Prostate gland (tissue), 2 donors: ENCODE measurements at regions not wholly inside any gene's neighbourhood (a gene's known extent, or its start where the extent isn't known, plus 50 kb on each side); places are given as distances from the start of the nearest gene placed in this dataset.

ENCODE experiments used
- DNase-seq: peaks from one replicate; pipeline ENCODE4 v3.0.0-alpha.2; 2019; ENCODE audit warnings: low spot score
- H3K27ac ChIP-seq, 2 donors: fragments of 200-600 bp; sonication (generic); 2 replicates each; pipeline ENCODE4 v1.5.1; 2017 to 2019
- H3K27me3 ChIP-seq: fragments of 200-600 bp; sonication (generic); replicated peaks from 2 replicates; pipeline ENCODE4 v1.5.1; 2019; ENCODE audit not compliant: insufficient read depth
- H3K36me3 ChIP-seq, 2 donors: fragments of 200-600 bp; sonication (generic); 1 replicate in 1 of 2; 2 replicates in 1 of 2; pipeline versions ENCODE4 v1.5.1 to v1.8.1; 2017 to 2019
- H3K4me1 ChIP-seq: fragments of 200-600 bp; sonication (generic); replicated peaks from 2 replicates; pipeline ENCODE4 v1.5.1; 2019
- H3K4me3 ChIP-seq, 2 donors: fragments of 200-600 bp; sonication (generic); 2 replicates each; pipeline ENCODE4 v1.5.1; 2017 to 2019
- H3K9me3 ChIP-seq: fragments of 200-600 bp; sonication (generic); 2 replicates; pipeline ENCODE4 v1.5.1; 2017
- CTCF ChIP-seq, 4 experiments: fragments of 200-600 bp in 2 of 4; fragments of 450-650 bp in 2 of 4; sonication (generic) in 2 of 4; IDR thresholded peaks; 1 replicate in 3 of 4; 2 replicates in 1 of 4; pipeline ENCODE4 v1.5.1; 2016 to 2019; ENCODE audit warnings: antibody characterized with exemption in 4 of 4, mild to moderate bottlenecking in 2 of 4, moderate library complexity in 2 of 4
- POLR2A ChIP-seq: fragments of 450-650 bp; IDR thresholded peaks from one replicate; pipeline ENCODE4 v1.6.1; 2016; ENCODE audit warnings: antibody characterized with exemption, mild to moderate bottlenecking
- POLR2AphosphoS5 ChIP-seq: sonication (generic); formaldehyde crosslinking; IDR thresholded peaks from one replicate; pipeline ENCODE4 v1.6.1; 2017; ENCODE audit warnings: antibody characterized with exemption
- WGBS: methylation state at CpG from one replicate; pipeline ENCODE4 v1.1.5; 2018; 5-methylcytosine and 5-hydroxymethylcytosine counted together
- intact Hi-C: fragments of 100-400 bp; cut with DNase I; formaldehyde crosslinking; loops from one replicate; pipeline ENCODE4 v1.14.2; 2022

- Histone ChIP-seq H3K4me1 (no peaks in the 10 kb centered on the region), H3K27me3 (no peaks in the 10 kb centered on the region), H3K4me3 (no peak overlapping the region), H3K9me3 (no peaks in the 10 kb centered on the region), H3K36me3 (no peaks in the 10 kb centered on the region), H3K27ac (no peak overlapping the region)
- DNase-seq = no peak
- no peak for TF ChIP-seq POLR2AphosphoS5
- TF ChIP-seq POLR2A = no peak
- no peak for TF ChIP-seq CTCF (IDR thresholded peaks at IDR 0.05)
- WGBS = 94% methylated on average over 1 of the region's 1 CpG
- intact Hi-C loops = no loop called here
These were observed 71.3 kb upstream of the ZNF804B start for GRCh38 chr7:88688222-88688621.

DNA sequence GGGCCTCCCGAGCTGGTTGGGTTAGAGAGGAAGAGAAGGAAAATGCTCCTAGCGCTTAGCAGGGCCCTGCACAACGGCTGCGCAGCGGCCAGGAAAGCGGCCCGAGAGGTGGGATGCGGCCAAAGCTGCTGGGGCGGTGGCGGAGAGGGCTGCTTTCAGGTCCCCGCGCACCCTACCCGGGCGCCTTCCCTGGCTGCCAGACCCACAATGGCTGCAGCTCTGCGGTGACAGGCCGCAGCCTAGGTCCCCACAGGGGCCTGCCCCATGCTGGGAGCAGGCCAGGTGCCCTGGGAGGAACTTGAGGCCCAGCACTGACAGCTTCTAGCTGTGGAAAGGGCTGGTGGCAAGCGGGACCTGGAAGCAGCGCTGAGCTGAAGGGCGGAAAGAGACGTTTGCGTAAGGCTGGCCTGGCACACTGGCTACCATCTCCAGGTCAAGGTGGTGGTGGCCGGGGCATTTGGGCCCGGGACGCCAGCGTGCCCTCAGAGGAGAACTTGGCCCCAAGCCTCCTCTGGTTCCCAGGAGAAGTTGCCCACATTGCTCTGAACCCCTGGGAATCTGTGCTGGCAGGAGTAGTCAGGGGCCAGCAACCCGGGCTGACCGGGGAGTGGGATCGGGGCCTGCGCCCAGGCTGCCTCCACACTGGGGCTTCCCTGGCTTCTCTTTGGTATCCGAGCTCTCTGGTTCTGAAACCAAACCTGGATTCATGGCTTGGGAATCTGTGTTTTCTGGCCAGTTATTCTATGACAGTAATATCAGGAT is 72.9 kb upstream of the ZNF804B start:
- Histone ChIP-seq H3K9me3 (no peaks in the 10 kb centered on the region), H3K4me1 (no peaks in the 10 kb centered on the region), H3K4me3 (no peak overlapping the region), H3K36me3 (no peaks in the 10 kb centered on the region), H3K27me3 (no peaks in the 10 kb centered on the region), H3K27ac (no peak overlapping the region)
- no peak for TF ChIP-seq POLR2AphosphoS5
- no peak for TF ChIP-seq CTCF (IDR thresholded peaks at IDR 0.05)
- no peak for TF ChIP-seq POLR2A
- intact Hi-C loops = no loop called here
- DNase-seq = no peak
- 96% methylated on average over 30 of the region's 30 CpGs for WGBS

DNA sequence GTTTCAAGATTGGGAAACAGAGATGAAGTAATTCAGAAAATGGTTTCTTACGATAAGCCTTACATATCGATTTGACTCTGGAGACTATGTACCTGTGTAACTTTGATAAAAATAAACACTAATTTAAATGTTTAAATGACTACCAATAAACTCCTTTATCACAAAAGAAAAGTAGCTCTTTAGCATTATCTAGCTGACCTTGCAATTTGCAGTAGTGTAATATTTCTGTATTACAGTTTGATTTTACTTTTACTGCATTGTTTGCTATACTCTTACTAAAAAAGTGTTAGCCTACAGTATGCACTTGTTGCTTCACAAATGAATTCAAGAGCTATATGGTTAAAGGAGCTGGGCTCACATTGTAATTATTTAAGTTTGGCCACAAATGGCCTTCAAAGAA is 77.8 kb upstream of the ZNF804B start:
- no peak for DNase-seq
- Histone ChIP-seq H3K36me3 (no peaks in the 10 kb centered on the region), H3K4me1 (no peaks in the 10 kb centered on the region), H3K9me3 (no peaks in the 10 kb centered on the region), H3K27me3 (no peaks in the 10 kb centered on the region), H3K4me3 (no peak overlapping the region), H3K27ac (no peak overlapping the region)
- intact Hi-C loops = no loop called here
- WGBS = 95% methylated on average over 2 of the region's 2 CpGs
- no peak for TF ChIP-seq POLR2AphosphoS5
- TF ChIP-seq POLR2A = no peak
- TF ChIP-seq CTCF (IDR thresholded peaks at IDR 0.05) = no peak

GRCh38 chr7:88670536-88670935 is 89.0 kb upstream of the ZNF804B start:
- TF ChIP-seq POLR2A = no peak
- TF ChIP-seq POLR2AphosphoS5 = no peak
- no peak for TF ChIP-seq CTCF (IDR thresholded peaks at IDR 0.05)
- H3K36me3 ChIP-seq = no peaks in the 10 kb centered on the region
- no peak for DNase-seq
- intact Hi-C loops = no loop called here
- H3K27me3 ChIP-seq = no peaks in the 10 kb centered on the region
- no peak overlapping the region for H3K27ac ChIP-seq
- no peaks in the 10 kb centered on the region for H3K9me3 ChIP-seq
- no peak overlapping the region for H3K4me3 ChIP-seq
- no peaks in the 10 kb centered on the region for H3K4me1 ChIP-seq

DNA sequence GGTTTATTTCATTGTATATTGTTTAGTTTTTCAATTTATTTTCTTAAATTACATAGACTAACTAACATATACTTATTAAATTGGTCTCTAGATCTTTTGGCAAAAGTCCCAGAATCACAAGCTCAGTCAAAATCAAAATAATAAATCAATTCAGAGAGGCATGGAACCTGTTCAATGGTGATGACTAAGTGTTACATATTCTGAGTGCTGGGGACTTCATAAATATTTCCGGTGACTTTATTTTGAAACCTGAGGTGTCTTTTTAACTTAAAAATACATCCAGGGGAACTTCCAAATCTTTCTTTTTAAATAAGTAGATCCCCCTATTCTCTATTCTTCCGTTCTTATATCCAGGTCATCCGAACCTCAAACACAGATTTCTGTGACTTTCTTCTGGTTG is 89.6 kb upstream of the ZNF804B start:
- H3K27ac ChIP-seq = no peak overlapping the region
- H3K27me3 ChIP-seq = no peaks in the 10 kb centered on the region
- WGBS = 87% methylated on average over 3 of the region's 3 CpGs
- no peaks in the 10 kb centered on the region for H3K36me3 ChIP-seq
- H3K4me3 ChIP-seq = no peak overlapping the region
- intact Hi-C loops = no loop called here
- no peak for DNase-seq
- TF ChIP-seq POLR2AphosphoS5 (no peak), POLR2A (no peak), CTCF (IDR thresholded peaks at IDR 0.05) (no peak)
- H3K4me1 ChIP-seq = no peaks in the 10 kb centered on the region
- no peaks in the 10 kb centered on the region for H3K9me3 ChIP-seq
